ENCODE measurements at regions not wholly inside any gene's neighbourhood (a gene's known extent, or its start where the extent isn't known, plus 50 kb on each side); places are given as distances from the start of the nearest gene placed in this dataset.

DNA sequence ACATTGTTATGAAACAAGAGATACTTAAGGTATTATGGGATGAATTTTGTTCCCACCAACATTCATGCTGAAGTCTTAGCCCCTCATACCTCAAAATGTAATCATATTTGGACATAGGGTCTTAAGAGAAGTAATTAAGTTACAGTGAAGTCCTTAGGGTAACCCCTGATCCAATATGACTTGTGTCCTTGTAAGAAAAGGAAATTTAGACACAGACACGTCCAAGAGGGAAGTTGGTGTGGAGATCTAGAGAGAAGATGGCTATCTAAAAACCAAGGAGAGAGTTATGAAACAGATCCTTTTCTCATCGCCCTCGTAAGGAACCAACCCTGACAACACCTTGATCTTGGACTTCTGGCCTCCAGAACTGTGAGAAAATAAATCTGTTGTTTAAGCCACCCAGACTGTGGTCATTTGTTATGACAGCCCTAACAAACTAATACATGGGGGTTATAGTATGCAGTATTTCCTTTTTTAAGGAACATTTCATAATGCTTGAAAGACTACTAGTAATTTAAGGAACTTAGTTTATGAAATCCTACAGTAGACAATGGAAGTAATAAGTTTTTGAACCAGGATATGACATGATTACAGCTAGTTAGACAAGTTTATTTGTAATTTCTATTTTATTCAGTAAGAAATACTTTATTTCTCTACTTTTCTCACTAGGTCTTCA is 875.5 kb upstream of the ADGRL2 start:
- no peak for DNase-seq

DNA sequence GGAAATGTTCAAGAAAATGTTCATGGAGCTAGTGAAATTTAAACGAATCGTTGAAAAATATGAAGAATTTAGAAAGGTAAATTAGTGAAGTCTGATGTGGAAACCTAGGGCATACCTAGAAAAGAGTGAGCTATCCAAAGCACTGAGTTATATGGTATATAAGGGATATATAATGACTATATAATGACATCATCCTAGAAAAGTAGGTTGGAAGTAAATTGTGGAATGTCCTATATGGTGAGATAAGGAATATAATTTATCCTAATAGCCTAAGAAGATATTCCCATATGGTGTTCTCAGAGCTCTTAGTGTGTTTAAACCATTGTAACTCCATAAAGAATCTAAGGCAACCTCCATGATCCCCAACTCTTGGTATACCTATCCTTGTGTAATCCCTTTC is 876.4 kb upstream of the ADGRL2 start:
- DNase-seq = no peak

DNA sequence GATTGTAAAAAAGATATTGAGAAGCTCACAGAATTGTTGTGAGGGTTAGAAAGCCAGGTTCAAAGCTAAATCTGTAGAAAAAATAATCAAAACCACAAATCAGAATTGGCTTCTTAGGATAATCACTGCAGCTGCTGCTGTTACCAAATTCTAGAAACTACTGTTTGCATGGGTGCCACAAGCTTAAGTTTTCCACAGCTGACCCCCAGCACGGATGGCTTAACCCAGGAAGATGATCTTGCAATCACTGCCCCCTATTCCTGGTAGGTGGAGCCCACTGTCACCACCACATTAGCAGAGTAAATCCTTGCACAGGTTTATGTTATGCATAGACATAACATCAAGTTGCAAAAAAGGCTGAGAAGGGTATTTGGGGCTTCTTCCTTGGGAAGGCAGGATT is 877.8 kb upstream of the ADGRL2 start:
- no peak for DNase-seq

- DNase-seq = no peak
These were observed 881.3 kb upstream of the ADGRL2 start for GRCh38 chr1:80919426-80919825.

- no peak for DNase-seq
These were observed 882.4 kb upstream of the ADGRL2 start for GRCh38 chr1:80918380-80918779.

- DNase-seq = no peak
These were observed 882.9 kb upstream of the ADGRL2 start for GRCh38 chr1:80917826-80918225.

DNA sequence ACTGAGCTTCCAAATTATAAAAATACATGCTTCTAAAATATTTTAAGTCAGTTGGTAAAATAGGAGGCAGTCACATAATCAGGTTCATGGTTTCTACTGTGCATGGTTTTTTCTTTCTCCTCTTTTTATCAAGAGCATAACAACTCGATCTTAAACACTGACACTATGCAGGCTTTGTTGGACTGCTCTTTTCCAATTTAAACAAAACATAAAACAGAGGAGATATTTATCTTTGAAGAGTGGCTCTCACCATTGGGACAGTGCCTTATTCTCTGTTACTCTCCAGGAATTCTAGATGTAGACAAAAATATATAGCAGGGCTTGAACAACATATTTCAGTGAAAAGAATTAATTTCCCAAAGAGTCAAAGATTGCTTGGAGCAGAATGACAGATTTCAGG is 883.5 kb upstream of the ADGRL2 start:
- no peak for DNase-seq

GRCh38 chr1:80915491-80915890 is 885.2 kb upstream of the ADGRL2 start:
- no peak for DNase-seq

- DNase-seq = no peak
These were observed 890.3 kb upstream of the ADGRL2 start for GRCh38 chr1:80910426-80910825.

DNA sequence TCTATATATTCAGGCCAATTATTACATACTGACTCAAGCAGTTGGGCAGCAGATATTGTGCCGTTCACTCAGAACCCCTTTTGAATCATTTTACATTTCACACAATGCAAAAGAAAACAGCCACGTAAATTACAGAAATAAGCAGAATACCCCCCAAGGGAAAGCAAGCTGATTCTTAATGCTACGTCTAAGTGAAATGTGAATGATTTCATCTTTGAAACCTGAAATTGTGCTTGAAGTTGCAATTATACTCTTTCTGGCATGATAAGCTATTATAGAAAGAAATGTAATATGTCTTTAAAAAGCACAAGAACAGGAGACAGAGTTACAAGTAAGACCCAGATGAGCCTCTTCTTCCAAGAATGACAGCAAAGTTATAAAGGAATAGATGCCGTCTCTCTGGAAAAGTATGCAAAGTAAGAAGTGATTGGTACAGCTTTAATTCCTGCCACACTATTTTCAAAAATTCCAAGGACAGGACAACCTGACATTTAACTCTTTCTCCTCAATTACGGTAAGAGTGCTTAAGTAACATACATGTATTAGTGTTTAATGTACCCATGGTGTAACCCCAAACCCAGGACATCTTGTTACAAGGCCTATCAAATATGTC is 891.5 kb upstream of the ADGRL2 start:
- DNase-seq = no peak

GRCh38 chr1:80896781-80897356 is 903.9 kb upstream of the ADGRL2 start:
- no peak for DNase-seq

GRCh38 chr1:80894921-80895320 is 905.8 kb upstream of the ADGRL2 start:
- no peak for DNase-seq

DNA sequence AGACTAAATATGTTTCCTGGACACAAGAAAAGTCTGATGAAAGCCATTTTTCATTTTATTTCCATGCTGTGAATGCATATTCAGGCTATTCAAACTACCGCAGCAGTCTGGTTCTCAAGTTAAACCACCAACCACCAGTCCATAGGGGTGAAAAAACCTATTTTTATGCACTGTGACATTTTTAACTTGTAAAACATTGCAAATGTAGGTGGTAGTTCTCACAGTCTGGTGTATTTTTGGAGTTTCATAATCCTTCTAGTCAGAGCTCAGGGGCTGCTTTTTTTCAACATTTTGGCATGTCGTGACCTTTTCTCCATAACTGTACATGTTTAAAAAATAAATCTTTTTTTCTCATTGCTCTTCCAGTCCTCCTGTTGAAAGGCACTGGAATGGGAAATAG is 907.6 kb upstream of the ADGRL2 start:
- no peak for DNase-seq

- DNase-seq = no peak
These were observed 908.2 kb upstream of the ADGRL2 start for GRCh38 chr1:80892539-80892938.

GRCh38 chr1:80891871-80892270 is 908.9 kb upstream of the ADGRL2 start:
- DNase-seq = no peak

DNA sequence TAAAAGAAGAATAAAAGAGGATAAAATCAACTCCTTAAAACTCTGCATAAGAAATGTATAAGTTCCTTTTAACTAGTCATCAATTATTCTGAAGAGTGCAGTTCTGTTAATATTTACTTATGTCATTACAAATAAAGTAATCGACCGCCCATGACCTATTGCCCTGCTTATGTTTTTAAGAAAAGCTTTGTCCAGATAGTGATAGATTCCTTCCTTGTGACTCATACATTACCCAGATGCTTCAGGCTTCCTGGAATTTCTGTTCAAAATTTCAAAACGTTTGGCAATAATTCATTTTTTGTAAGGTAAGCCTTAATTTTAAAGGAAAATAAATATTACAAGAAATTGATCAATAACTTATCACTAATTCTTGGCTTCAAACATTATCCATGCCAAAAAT is 918.2 kb upstream of the ADGRL2 start:
- no peak for DNase-seq

- no peak for DNase-seq
These were observed 922.4 kb upstream of the ADGRL2 start for GRCh38 chr1:80878343-80878742.

DNA sequence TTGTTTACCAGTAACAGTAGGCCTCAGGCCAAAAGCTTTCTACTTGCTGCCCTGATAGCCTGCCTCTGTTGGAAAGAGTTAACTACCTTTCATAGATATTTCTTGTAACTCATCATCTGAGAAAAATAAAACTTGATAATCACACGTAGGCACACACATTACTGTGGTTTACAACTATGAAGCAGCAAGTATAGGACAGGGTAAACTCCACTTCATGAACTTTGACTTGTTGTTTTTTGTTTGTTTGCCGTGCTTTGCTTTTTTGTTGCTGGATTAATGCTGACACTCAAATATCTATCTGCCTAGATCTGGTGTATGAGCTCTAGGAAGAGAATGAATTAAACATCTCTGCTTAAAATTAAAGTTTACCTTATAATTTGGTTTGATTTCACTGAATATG is 924.7 kb upstream of the ADGRL2 start:
- DNase-seq = no peak

- DNase-seq = no peak
These were observed 931.4 kb upstream of the ADGRL2 start for GRCh38 chr1:80869299-80869698.

GRCh38 chr1:80847904-80848303 is 952.8 kb upstream of the ADGRL2 start:
- no peak for DNase-seq

DNA sequence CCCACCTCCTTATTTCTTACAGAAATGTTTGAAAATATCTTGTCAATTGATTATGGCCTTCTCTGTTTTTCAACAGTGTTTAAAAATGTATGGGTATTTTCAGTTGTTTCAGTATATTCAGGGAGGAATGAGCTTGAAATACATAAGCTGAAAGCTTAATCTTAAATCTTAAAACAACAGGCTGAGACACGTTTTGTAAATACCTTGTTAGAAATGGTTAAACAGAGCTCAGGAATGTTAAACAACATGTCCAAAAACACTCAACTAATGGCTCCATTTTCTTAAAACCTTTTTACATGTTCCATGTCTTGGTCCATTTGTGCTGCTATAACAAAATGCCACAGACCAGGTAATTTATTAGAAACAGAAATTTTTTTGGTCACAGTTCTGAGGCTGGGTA is 953.8 kb upstream of the ADGRL2 start:
- no peak for DNase-seq

DNA sequence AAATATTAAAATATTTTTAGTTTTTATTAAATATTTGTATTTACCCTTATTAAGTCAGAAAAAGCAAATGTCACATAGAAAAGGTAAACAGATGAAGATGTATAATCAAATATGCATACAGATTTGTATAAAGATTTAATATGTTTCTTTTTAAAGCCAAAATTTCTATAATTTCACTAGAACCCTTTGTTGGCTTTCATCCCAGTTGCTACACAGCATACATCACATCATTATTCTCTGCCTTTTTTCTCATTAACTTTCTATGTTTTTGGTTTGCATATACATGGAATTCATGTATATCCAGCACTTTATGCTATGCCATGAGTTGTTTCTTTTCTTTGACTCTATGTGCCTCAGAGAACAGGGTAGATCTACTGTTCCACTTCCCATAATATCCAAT is 957.9 kb upstream of the ADGRL2 start:
- no peak for DNase-seq

DNA sequence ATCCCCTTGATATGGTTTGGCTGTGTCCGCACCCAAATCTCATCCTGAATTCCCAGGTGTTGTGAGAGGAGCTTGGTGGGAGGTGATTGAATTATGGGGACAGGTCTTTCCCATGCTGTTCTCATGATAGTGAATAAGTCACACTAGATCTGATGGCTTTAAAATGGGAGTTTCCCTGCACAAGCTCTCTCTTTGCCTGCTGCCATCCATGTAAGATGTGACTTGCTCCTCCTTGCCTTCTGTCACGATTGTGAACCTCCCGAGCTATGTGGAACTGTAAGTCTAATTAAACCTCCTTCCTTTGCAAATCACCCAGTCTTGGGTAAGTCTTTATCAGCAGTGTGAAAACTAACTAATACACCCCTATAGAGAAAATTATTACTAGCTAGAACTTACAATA is 959.5 kb upstream of the ADGRL2 start:
- no peak for DNase-seq

DNA sequence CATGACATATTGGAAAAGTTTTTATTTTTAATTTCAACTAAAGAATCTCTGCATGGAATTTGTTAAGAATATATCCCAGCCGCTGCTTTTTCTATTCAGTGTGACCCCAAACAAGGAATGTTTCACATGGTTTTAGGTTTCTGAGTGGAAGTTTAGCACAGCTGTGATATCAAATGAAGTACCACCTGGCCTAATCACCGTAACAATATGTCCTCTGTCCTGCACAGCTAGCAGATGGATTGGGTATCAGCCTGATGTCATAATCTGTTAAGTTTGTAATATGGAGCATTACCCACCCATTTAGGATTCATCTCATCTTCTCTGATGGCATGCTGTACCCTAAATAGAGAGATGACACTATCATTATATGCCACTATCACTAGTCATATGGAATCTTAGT is 963.7 kb upstream of the ADGRL2 start:
- DNase-seq = no peak

- no peak for DNase-seq
These were observed 964.2 kb upstream of the ADGRL2 start for GRCh38 chr1:80836505-80836904.
